SK-N-SH (cell line): ENCODE measurements at regions not wholly inside any gene's neighbourhood (a gene's known extent, or its start where the extent isn't known, plus 50 kb on each side); places are given as distances from the start of the nearest gene placed in this dataset.

ENCODE experiments used
- CTCF ChIA-PET: fragments of 300-600, 350-600 bp; formaldehyde crosslinking; extraction: SDS; loops from one replicate; lab custom pipeline; 2021; lab: Yijun Ruan, JAX
- POLR2A ChIA-PET: fragments of 350-600 bp; sonication (Branson Sonifier 250); formaldehyde crosslinking; extraction: SDS; loops from one replicate; lab custom pipeline; 2020; ENCODE audit warnings: antibody characterized with exemption, inconsistent platforms; lab: Yijun Ruan, JAX
- DNase-seq: peaks from one replicate; pipeline ENCODE4 v3.0.0; 2012
- H2AFZ ChIP-seq: fragments of 200-600 bp; sonication (generic); 2 replicates; pipeline ENCODE4 v1.8.1; 2016; ENCODE audit warnings: antibody characterized with exemption, mild to moderate bottlenecking, low read depth
- H3F3A ChIP-seq: fragments of 200-600 bp; sonication (generic); replicated peaks from 2 replicates; pipeline ENCODE3; 2016; ENCODE audit warnings: antibody characterized with exemption, mild to moderate bottlenecking; ENCODE audit not compliant: insufficient read depth
- H3K27ac ChIP-seq, 2 experiments: fragments of 200-500 bp in 1 of 2; fragments of 200-600 bp in 1 of 2; sonication (Bioruptor generic) in 1 of 2; sonication (generic), shearing (Covaris generic) in 1 of 2; 2 replicates each; pipeline versions ENCODE4 v1.5.1 to v1.6.1; 2014 to 2016; ENCODE audit warnings: low read depth in 2 of 2, inconsistent platforms in 1 of 2, low read length in 1 of 2, mild to moderate bottlenecking in 1 of 2, mixed read lengths in 1 of 2
- H3K27me3 ChIP-seq: fragments of 200-600 bp; sonication (generic), shearing (Covaris generic); 2 replicates; pipeline ENCODE4 v1.6.1; 2016; ENCODE audit warnings: mixed run types; ENCODE audit not compliant: insufficient read depth
- H3K36me3 ChIP-seq, 2 experiments: fragments of 200-500 bp in 1 of 2; fragments of 200-600 bp in 1 of 2; sonication (Bioruptor generic) in 1 of 2; sonication (generic) in 1 of 2; replicated peaks in 1 of 2; 2 replicates each; pipeline versions ENCODE3 to v1.5.1; 2014 to 2016; ENCODE audit warnings: low read length in 1 of 2, mild to moderate bottlenecking in 1 of 2; ENCODE audit not compliant: insufficient read depth in 2 of 2, control insufficient read depth in 1 of 2
- H3K4me1 ChIP-seq, 2 experiments: fragments of 200-500 bp in 1 of 2; fragments of 200-600 bp in 1 of 2; sonication (Bioruptor generic) in 1 of 2; sonication (generic), shearing (Covaris generic) in 1 of 2; 2 replicates each; pipeline versions ENCODE4 v1.5.1 to v1.6.1; 2014 to 2016; ENCODE audit warnings: low read depth in 1 of 2, low read length in 1 of 2, mixed run types in 1 of 2; ENCODE audit not compliant: insufficient read depth in 2 of 2, control insufficient read depth in 1 of 2
- H3K4me2 ChIP-seq: fragments of 200-600 bp; sonication (generic), shearing (Covaris generic); 2 replicates; pipeline ENCODE4 v1.6.1; 2017; ENCODE audit warnings: mixed run types
- H3K4me3 ChIP-seq, 2 experiments: fragments of 200-500 bp in 1 of 2; fragments of 200-600 bp in 1 of 2; sonication (Bioruptor generic) in 1 of 2; sonication (generic), shearing (Covaris generic) in 1 of 2; 2 replicates each; pipeline versions ENCODE4 v1.5.1 to v1.8.1; 2014 to 2016; ENCODE audit warnings: low read depth in 2 of 2, inconsistent platforms in 1 of 2, low read length in 1 of 2, mild to moderate bottlenecking in 1 of 2, mixed read lengths in 1 of 2, moderate library complexity in 1 of 2
- H3K79me2 ChIP-seq: fragments of 200-600 bp; sonication (generic); 2 replicates; pipeline ENCODE4 v1.8.1; 2017; ENCODE audit warnings: mild to moderate bottlenecking; ENCODE audit not compliant: insufficient read depth
- H3K9ac ChIP-seq: fragments of 200-600 bp; sonication (generic); 2 replicates; pipeline ENCODE4 v1.6.1; 2017; ENCODE audit warnings: mixed run types
- H3K9me2 ChIP-seq: fragments of 200-600 bp; sonication (generic); 2 replicates; pipeline ENCODE4 v1.6.1; 2017; ENCODE audit warnings: mixed run types
- H3K9me3 ChIP-seq: fragments of 200-600 bp; sonication (generic); 2 replicates; pipeline ENCODE4 v1.6.1; 2017; ENCODE audit warnings: mixed run types, mild to moderate bottlenecking, moderate library complexity
- H4K20me1 ChIP-seq: fragments of 200-600 bp; sonication (generic); 2 replicates; pipeline ENCODE4 v1.6.1; 2017; ENCODE audit warnings: mild to moderate bottlenecking, mixed run types; ENCODE audit not compliant: insufficient read depth
- ELF1 ChIP-seq: IDR thresholded peaks from 2 replicates; pipeline ENCODE4 v1.4.0; 2012
- EP300 ChIP-seq, 2 experiments: IDR thresholded peaks; 2 replicates each; pipeline versions ENCODE4 v1.4.0 to v1.6.1; 2012; ENCODE audit warnings: borderline replicate concordance in 1 of 2, low read depth in 1 of 2, low read length in 1 of 2
- EZH2phosphoT487 ChIP-seq: fragments of 200-600 bp; sonication (generic); IDR thresholded peaks from 2 replicates; pipeline ENCODE4 v1.6.1; 2017; ENCODE audit warnings: low read depth, mixed run types, mild to moderate bottlenecking, antibody characterized with exemption, moderate library complexity, borderline replicate concordance
- GATA2 ChIP-seq: sonication (generic); formaldehyde crosslinking; IDR thresholded peaks from 2 replicates; pipeline ENCODE4 v1.5.0; 2020; ENCODE audit warnings: mild to moderate bottlenecking, missing genetic modification reagents
- MEF2A ChIP-seq: IDR thresholded peaks from 2 replicates; pipeline ENCODE4 v1.4.0; 2012; ENCODE audit warnings: low read depth, borderline replicate concordance
- MXI1 ChIP-seq: IDR thresholded peaks from 2 replicates; pipeline ENCODE4 v1.6.1; 2012; ENCODE audit warnings: mild to moderate bottlenecking, low read depth, low read length, improper control_type of control experiment
- NFIC ChIP-seq: IDR thresholded peaks from 2 replicates; pipeline ENCODE4 v1.4.0; 2012; ENCODE audit warnings: borderline replicate concordance
- NRF1 ChIP-seq: IDR thresholded peaks from 2 replicates; pipeline ENCODE4 v1.6.1; 2012; ENCODE audit warnings: low read depth, mild to moderate bottlenecking, low read length
- RAD21 ChIP-seq: IDR thresholded peaks from 2 replicates; pipeline ENCODE4 v1.6.1; 2012; ENCODE audit warnings: mild to moderate bottlenecking, low read length
- RCOR1 ChIP-seq: fragments of 150-350 bp; IDR thresholded peaks from 2 replicates; pipeline ENCODE4 v1.6.1; 2017; ENCODE audit warnings: antibody characterized with exemption, low read length
- SIN3A ChIP-seq: IDR thresholded peaks from 2 replicates; pipeline ENCODE4 v1.6.1; 2012; ENCODE audit warnings: low read depth, mild to moderate bottlenecking, low read length, moderate library complexity, borderline replicate concordance
- TEAD4 ChIP-seq: IDR thresholded peaks from 2 replicates; pipeline ENCODE4 v1.4.0; 2012; ENCODE audit warnings: mild to moderate bottlenecking, borderline replicate concordance; ENCODE audit not compliant: insufficient read depth
- YY1 ChIP-seq: IDR thresholded peaks from 2 replicates; pipeline ENCODE4 v1.4.0; 2012; ENCODE audit warnings: low read depth, mild to moderate bottlenecking
- WGBS: methylation state at CpG from one replicate; pipeline ENCODE4 v1.1.6; 2017; ENCODE audit warnings: low lambda C conversion rate; 5-methylcytosine and 5-hydroxymethylcytosine counted together
- TF ChIP-seq, protein P1 (sequence below): IDR thresholded peaks from 2 replicates; pipeline ENCODE4; 2012
- TF ChIP-seq, protein P2 (sequence below): fragments of 150-350 bp; IDR thresholded peaks from 2 replicates; pipeline ENCODE4 v1.6.1; 2017; ENCODE audit warnings: antibody characterized with exemption, low read length, low read depth, borderline replicate concordance
- TF ChIP-seq, protein P3 (sequence below): IDR thresholded peaks from 2 replicates; pipeline ENCODE4 v1.4.0; 2012; ENCODE audit warnings: low read depth
- TF ChIP-seq, protein P4 (sequence below): IDR thresholded peaks from 2 replicates; pipeline ENCODE4 v1.6.1; 2012; ENCODE audit warnings: mild to moderate bottlenecking, low read depth, low read length, moderate library complexity

DNA sequence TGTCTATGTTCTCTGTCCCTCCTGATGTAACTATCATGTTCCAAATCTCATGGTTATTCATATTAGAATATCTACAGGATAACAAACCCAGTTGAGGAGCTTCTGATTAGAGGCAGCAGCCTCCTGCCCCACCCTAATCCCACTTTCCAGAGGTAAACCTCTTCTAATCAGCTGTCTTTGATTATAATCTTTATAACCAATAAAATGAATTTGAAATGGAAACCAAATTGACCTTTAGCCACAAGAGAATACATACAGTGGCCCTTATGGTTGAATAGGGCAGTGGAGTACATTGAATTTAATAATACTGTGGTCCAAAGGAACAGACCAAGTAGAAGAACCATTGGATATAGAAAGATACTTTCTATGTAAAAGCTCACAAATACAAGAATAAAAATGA lies 281.3 kb upstream of the UMPS start:
- no peaks in the 10 kb centered on the region for H3K27me3 ChIP-seq
- H4K20me1 ChIP-seq: no peaks in the 10 kb centered on the region
- no peak overlapping the region for H2AFZ ChIP-seq
- H3K36me3 ChIP-seq: peaks cover 23 to 46% of the 10 kb centered on the region in 2 experiments
- no peaks in the 10 kb centered on the region for H3F3A ChIP-seq
- H3K9me2 ChIP-seq: no peaks in the 10 kb centered on the region
- no peak for TF ChIP-seq NFIC
- TF ChIP-seq, all 33 proteins: peak for 0
- H3K9ac ChIP-seq: no peak overlapping the region
- H3K79me2 ChIP-seq: no peaks in the 10 kb centered on the region
- DNase-seq: no peak
- no peaks in the 10 kb centered on the region for H3K4me1 ChIP-seq
- no peak overlapping the region for H3K4me3 ChIP-seq
- H3K9me3 ChIP-seq: no peaks in the 10 kb centered on the region
- POLR2A ChIA-PET: no interaction called here
- H3K4me2 ChIP-seq: no peak overlapping the region
- no peak overlapping the region for H3K27ac ChIP-seq
- CTCF ChIA-PET: interaction anchor here (1.5 to 2.5 kb wide), 2 partner anchors 20 to 111 kb away, joined by 3 to 9 read pairs; no protein-coding TSS in a partner anchor

DNA sequence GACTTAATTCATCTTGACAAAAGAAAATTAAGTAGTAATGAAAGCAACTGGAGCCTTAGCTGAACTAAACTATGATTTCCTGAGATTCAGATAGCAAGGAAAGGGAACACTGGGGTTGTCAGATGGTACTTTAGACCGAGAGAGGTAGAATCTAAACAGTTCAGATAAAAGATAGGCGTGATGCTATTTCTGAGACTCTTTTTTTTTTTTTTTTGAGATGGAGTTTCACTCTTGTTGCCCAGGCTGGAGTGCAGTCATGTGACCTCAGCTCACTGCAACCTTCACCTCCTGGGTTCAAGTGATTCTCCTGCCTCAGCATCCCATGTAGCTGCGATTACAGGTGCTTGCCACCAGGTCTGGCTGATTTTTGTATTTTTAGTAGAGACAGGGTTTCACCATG lies 279.9 kb upstream of the UMPS start:
- Histone ChIP-seq H3K9me2 (no peaks in the 10 kb centered on the region), H3K27me3 (no peaks in the 10 kb centered on the region), H4K20me1 (no peaks in the 10 kb centered on the region), H3K4me3 (no peak overlapping the region), H3K9me3 (no peaks in the 10 kb centered on the region), H3K79me2 (no peaks in the 10 kb centered on the region), H3K9ac (no peak overlapping the region), H3F3A (peaks cover 2% of the 10 kb centered on the region), H3K4me1 (no peaks in the 10 kb centered on the region), H2AFZ (no peak overlapping the region), H3K27ac (no peak overlapping the region), H3K36me3 (peaks cover 20 to 46% of the 10 kb centered on the region in 2 experiments), H3K4me2 (no peak overlapping the region)
- DNase-seq: no peak
- ChIA-PET CTCF (interaction anchor here (1.2 to 2.3 kb wide), 2 partner anchors 36 to 99 kb away, joined by 3 to 5 read pairs; no protein-coding TSS in a partner anchor), POLR2A (no interaction called here)
- WGBS: 74% methylated on average over 3 of the region's 3 CpGs
- TF ChIP-seq GATA2 (CRISPR knock-in tag) (no peak), EP300 (IDR thresholded peaks at IDR 0.05; ENCODE audit: borderline replicate concordance in 1 of 2, low read depth in 1 of 2, low read length in 1 of 2) (no peak), MXI1 (no peak), RCOR1 (no peak), NRF1 (no peak), SIN3A (no peak), RAD21 (no peak), EZH2phosphoT487 (no peak), MEF2A (no peak), TEAD4 (no peak), YY1 (no peak), ELF1 (no peak)
- TF ChIP-seq, protein P1, sequence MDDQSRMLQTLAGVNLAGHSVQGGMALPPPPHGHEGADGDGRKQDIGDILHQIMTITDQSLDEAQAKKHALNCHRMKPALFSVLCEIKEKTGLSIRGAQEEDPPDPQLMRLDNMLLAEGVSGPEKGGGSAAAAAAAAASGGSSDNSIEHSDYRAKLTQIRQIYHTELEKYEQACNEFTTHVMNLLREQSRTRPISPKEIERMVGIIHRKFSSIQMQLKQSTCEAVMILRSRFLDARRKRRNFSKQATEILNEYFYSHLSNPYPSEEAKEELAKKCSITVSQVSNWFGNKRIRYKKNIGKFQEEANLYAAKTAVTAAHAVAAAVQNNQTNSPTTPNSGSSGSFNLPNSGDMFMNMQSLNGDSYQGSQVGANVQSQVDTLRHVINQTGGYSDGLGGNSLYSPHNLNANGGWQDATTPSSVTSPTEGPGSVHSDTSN: no peak
- TF ChIP-seq, protein P2, sequence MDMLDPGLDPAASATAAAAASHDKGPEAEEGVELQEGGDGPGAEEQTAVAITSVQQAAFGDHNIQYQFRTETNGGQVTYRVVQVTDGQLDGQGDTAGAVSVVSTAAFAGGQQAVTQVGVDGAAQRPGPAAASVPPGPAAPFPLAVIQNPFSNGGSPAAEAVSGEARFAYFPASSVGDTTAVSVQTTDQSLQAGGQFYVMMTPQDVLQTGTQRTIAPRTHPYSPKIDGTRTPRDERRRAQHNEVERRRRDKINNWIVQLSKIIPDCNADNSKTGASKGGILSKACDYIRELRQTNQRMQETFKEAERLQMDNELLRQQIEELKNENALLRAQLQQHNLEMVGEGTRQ: no peak
- TF ChIP-seq, protein P3, sequence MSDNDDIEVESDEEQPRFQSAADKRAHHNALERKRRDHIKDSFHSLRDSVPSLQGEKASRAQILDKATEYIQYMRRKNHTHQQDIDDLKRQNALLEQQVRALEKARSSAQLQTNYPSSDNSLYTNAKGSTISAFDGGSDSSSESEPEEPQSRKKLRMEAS: no peak
- TF ChIP-seq, protein P4, sequence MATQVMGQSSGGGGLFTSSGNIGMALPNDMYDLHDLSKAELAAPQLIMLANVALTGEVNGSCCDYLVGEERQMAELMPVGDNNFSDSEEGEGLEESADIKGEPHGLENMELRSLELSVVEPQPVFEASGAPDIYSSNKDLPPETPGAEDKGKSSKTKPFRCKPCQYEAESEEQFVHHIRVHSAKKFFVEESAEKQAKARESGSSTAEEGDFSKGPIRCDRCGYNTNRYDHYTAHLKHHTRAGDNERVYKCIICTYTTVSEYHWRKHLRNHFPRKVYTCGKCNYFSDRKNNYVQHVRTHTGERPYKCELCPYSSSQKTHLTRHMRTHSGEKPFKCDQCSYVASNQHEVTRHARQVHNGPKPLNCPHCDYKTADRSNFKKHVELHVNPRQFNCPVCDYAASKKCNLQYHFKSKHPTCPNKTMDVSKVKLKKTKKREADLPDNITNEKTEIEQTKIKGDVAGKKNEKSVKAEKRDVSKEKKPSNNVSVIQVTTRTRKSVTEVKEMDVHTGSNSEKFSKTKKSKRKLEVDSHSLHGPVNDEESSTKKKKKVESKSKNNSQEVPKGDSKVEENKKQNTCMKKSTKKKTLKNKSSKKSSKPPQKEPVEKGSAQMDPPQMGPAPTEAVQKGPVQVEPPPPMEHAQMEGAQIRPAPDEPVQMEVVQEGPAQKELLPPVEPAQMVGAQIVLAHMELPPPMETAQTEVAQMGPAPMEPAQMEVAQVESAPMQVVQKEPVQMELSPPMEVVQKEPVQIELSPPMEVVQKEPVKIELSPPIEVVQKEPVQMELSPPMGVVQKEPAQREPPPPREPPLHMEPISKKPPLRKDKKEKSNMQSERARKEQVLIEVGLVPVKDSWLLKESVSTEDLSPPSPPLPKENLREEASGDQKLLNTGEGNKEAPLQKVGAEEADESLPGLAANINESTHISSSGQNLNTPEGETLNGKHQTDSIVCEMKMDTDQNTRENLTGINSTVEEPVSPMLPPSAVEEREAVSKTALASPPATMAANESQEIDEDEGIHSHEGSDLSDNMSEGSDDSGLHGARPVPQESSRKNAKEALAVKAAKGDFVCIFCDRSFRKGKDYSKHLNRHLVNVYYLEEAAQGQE: no peak
